OCI-LY7 (cell line): ENCODE measurements at regions not wholly inside any gene's neighbourhood (a gene's known extent, or its start where the extent isn't known, plus 50 kb on each side); places are given as distances from the start of the nearest gene placed in this dataset.

Experiments
- BruUV-seq: library from RNA; stranded (reverse); fragments of 400-500 nt; replicated peaks from 2 replicates; lab custom pipeline; 2021; lab: Mats Ljungman, UMichigan
- CTCF ChIA-PET: fragments of 300-600 bp; sonication (Branson Sonifier 250); formaldehyde crosslinking; loops from one replicate; lab custom pipeline; 2022; ENCODE audit warnings: antibody characterized with exemption; ENCODE audit not compliant: unreplicated experiment; lab: Charles Lee
- POLR2A ChIA-PET: fragments of 300-600 bp; sonication (Branson Sonifier 250); formaldehyde crosslinking; loops from one replicate; lab custom pipeline; 2022; ENCODE audit warnings: antibody characterized with exemption; lab: Charles Lee
- DNase-seq: peaks from one replicate; pipeline ENCODE4 v3.0.0-alpha.2; 2015; ENCODE audit warnings: low spot score
- H2AFZ ChIP-seq: fragments of 200-600 bp; sonication (generic), shearing (Covaris generic); 2 replicates; pipeline ENCODE4 v1.6.1; 2014; ENCODE audit warnings: mild to moderate bottlenecking, antibody characterized with exemption, low read length, moderate library complexity
- H3K27ac ChIP-seq: fragments of 200-600 bp; sonication (generic); 2 replicates; pipeline ENCODE4 v1.5.1; 2014; ENCODE audit warnings: mixed run types, low read depth, mild to moderate bottlenecking, moderate library complexity, low read length, inconsistent platforms; ENCODE audit not compliant: poor library complexity, severe bottlenecking
- H3K36me3 ChIP-seq: fragments of 200-600 bp; sonication (generic); 2 replicates; pipeline ENCODE4 v1.6.1; 2014; ENCODE audit warnings: mild to moderate bottlenecking, antibody characterized with exemption, low read length, moderate library complexity, mixed read lengths; ENCODE audit not compliant: insufficient read depth
- H3K4me1 ChIP-seq: fragments of 200-600 bp; sonication (generic); 2 replicates; pipeline ENCODE4 v1.5.1; 2014; ENCODE audit warnings: mild to moderate bottlenecking, low read length; ENCODE audit not compliant: insufficient read depth, poor library complexity, severe bottlenecking
- H3K4me2 ChIP-seq: fragments of 200-600 bp; sonication (generic); 2 replicates; pipeline ENCODE4 v1.6.1; 2014; ENCODE audit warnings: mild to moderate bottlenecking, low read length
- H3K4me3 ChIP-seq: fragments of 200-600 bp; sonication (generic); 2 replicates; pipeline ENCODE4 v1.5.1; 2014; ENCODE audit warnings: mild to moderate bottlenecking, low read depth, low read length; ENCODE audit not compliant: poor library complexity, severe bottlenecking
- H3K79me2 ChIP-seq: fragments of 200-600 bp; sonication (generic); 2 replicates; pipeline ENCODE4 v1.6.1; 2016; ENCODE audit warnings: low read depth, mild to moderate bottlenecking, low read length, moderate library complexity, mixed read lengths; ENCODE audit not compliant: insufficient read depth
- H3K9me2 ChIP-seq: fragments of 200-600 bp; sonication (generic); 2 replicates; pipeline ENCODE4 v1.6.1; 2016; ENCODE audit warnings: mild to moderate bottlenecking, low read length, mixed read lengths; ENCODE audit not compliant: insufficient read depth
- H3K9me3 ChIP-seq: fragments of 200-600 bp; sonication (generic); 2 replicates; pipeline ENCODE4 v1.6.1; 2014; ENCODE audit warnings: mild to moderate bottlenecking, mixed run types, low read length, mixed read lengths
- H4K20me1 ChIP-seq: fragments of 200-600 bp; sonication (generic); 2 replicates; pipeline ENCODE4 v1.6.1; 2014; ENCODE audit warnings: mild to moderate bottlenecking, antibody characterized with exemption, low read length, moderate library complexity, mixed read lengths; ENCODE audit not compliant: insufficient read depth
- CTCF ChIP-seq: fragments of 200-600 bp; sonication (generic); conservative IDR thresholded peaks from 2 replicates; pipeline ENCODE4 v1.5.1; 2014; ENCODE audit warnings: mild to moderate bottlenecking, antibody characterized with exemption, low read length, moderate library complexity, mixed read lengths
- EZH2phosphoT487 ChIP-seq: fragments of 200-600 bp; sonication (generic); IDR thresholded peaks from 2 replicates; pipeline ENCODE4 v1.6.1; 2018; ENCODE audit warnings: low read depth, borderline replicate concordance, mild to moderate bottlenecking, mixed run types, antibody characterized with exemption, low read length, moderate library complexity, mixed read lengths
- intact Hi-C: fragments of 100-400 bp; cut with micrococcal nuclease; formaldehyde crosslinking; loops from one replicate; pipeline ENCODE4 v1.10.0; 2022; ENCODE audit not compliant: unreplicated experiment

- no TSS peak for BruUV-seq
- TF ChIP-seq EZH2phosphoT487 (no peak), CTCF (no peak)
- Histone ChIP-seq H3K79me2 (no peaks in the 10 kb centered on the region), H3K36me3 (no peaks in the 10 kb centered on the region), H4K20me1 (no peaks in the 10 kb centered on the region), H3K4me2 (no peak overlapping the region), H3K4me3 (no peak overlapping the region), H3K27ac (no peak overlapping the region), H3K9me2 (no peaks in the 10 kb centered on the region), H2AFZ (no peak overlapping the region), H3K4me1 (no peaks in the 10 kb centered on the region), H3K9me3 (no peaks in the 10 kb centered on the region)
- no peak for DNase-seq
- intact Hi-C loops = no loop called here
- CTCF ChIA-PET = no interaction called here
- POLR2A ChIA-PET = interaction anchor here (0.7 kb wide), 1 partner anchor 8 kb away, joined by 3 read pairs; no protein-coding TSS in a partner anchor
These were observed 438.6 kb upstream of the MGMT start for GRCh38 chr10:129028451-129028850.

- Histone ChIP-seq H3K36me3 (no peaks in the 10 kb centered on the region), H3K9me3 (no peaks in the 10 kb centered on the region), H3K27ac (no peak overlapping the region), H3K9me2 (no peaks in the 10 kb centered on the region), H3K4me3 (no peak overlapping the region), H4K20me1 (no peaks in the 10 kb centered on the region), H2AFZ (no peak overlapping the region), H3K4me2 (no peak overlapping the region), H3K79me2 (no peaks in the 10 kb centered on the region), H3K4me1 (no peaks in the 10 kb centered on the region)
- CTCF ChIA-PET = no interaction called here
- POLR2A ChIA-PET = interaction anchor here (0.7 kb wide), 1 partner anchor 9 kb away, joined by 3 read pairs; no protein-coding TSS in a partner anchor
- no TSS peak for BruUV-seq
- no peak for DNase-seq
- TF ChIP-seq EZH2phosphoT487 = no peak
- no peak for TF ChIP-seq CTCF
- intact Hi-C loops = no loop called here
These were observed 438.0 kb upstream of the MGMT start for GRCh38 chr10:129029051-129029450.

- BruUV-seq = no TSS peak
- H3K4me1 ChIP-seq = no peaks in the 10 kb centered on the region
- H3K36me3 ChIP-seq = no peaks in the 10 kb centered on the region
- H3K9me3 ChIP-seq = no peaks in the 10 kb centered on the region
- POLR2A ChIA-PET = no interaction called here
- no peaks in the 10 kb centered on the region for H3K79me2 ChIP-seq
- H3K4me2 ChIP-seq = no peak overlapping the region
- H3K4me3 ChIP-seq = no peak overlapping the region
- CTCF ChIA-PET = no interaction called here
- no peaks in the 10 kb centered on the region for H3K9me2 ChIP-seq
- H3K27ac ChIP-seq = no peak overlapping the region
- H2AFZ ChIP-seq = no peak overlapping the region
- intact Hi-C loops = loop anchor here (2.0 kb wide), 2 partner anchors 303 to 1097 kb away; no protein-coding TSS in a partner anchor
- H4K20me1 ChIP-seq = no peaks in the 10 kb centered on the region
- no peak for DNase-seq
- TF ChIP-seq EZH2phosphoT487 (no peak), CTCF (no peak)
These were observed 437.0 kb upstream of the MGMT start for GRCh38 chr10:129029851-129030602.
